ENCODE measurements at regions not wholly inside any gene's neighbourhood (a gene's known extent, or its start where the extent isn't known, plus 50 kb on each side); places are given as distances from the start of the nearest gene placed in this dataset.
A peak's percentile ranks its signal among the peaks of the same experiment; 100 is the strongest.

GRCh38 chr5:60455589-60455988, 244.4 kb downstream of the DEPDC1B start (continued):
- peak; percentile 32; the same call in 1 of the 2 replicates for TF ChIP-seq ARID5B (CRISPR knock-in tag; IDR thresholded peaks at IDR 0.05)
- TF ChIP-seq ZFP41 (CRISPR knock-in tag; IDR thresholded peaks at IDR 0.05; ENCODE audit: borderline replicate concordance): no peak
- TF ChIP-seq ZKSCAN1 (IDR thresholded peaks at IDR 0.05; ENCODE audit: low read length): no peak
- TF ChIP-seq BRF2 (CRISPR knock-in tag; IDR thresholded peaks at IDR 0.05): no peak
- TF ChIP-seq TEAD3 (CRISPR knock-in tag; optimal IDR thresholded peaks at IDR 0.05; ENCODE audit: borderline replicate concordance): peak; percentile 24
- TF ChIP-seq FOXC1 (CRISPR knock-in tag; IDR thresholded peaks at IDR 0.05; ENCODE audit: borderline replicate concordance): no peak
- no peak for TF ChIP-seq RCOR2 (CRISPR knock-in tag; IDR thresholded peaks at IDR 0.05)
- peak; percentile 48; the same call in 1 of the 2 replicates for TF ChIP-seq FOXA3 (CRISPR knock-in tag; IDR thresholded peaks at IDR 0.05)
- TF ChIP-seq ZFP36L1 (CRISPR knock-in tag; IDR thresholded peaks at IDR 0.05): no peak
- no peak for TF ChIP-seq ZNF407 (CRISPR knock-in tag; IDR thresholded peaks at IDR 0.05; ENCODE audit: not compliant biosample characterization)
- TF ChIP-seq ZNF644 (CRISPR knock-in tag; IDR thresholded peaks at IDR 0.05; ENCODE audit: low read depth): peak; percentile 65; the same call in 1 of the 2 replicates
- TF ChIP-seq ZNF749 (CRISPR knock-in tag; IDR thresholded peaks at IDR 0.05; ENCODE audit: borderline replicate concordance): no peak
